ENCODE measurements at regions not wholly inside any gene's neighbourhood (a gene's known extent, or its start where the extent isn't known, plus 50 kb on each side); places are given as distances from the start of the nearest gene placed in this dataset.

DNA sequence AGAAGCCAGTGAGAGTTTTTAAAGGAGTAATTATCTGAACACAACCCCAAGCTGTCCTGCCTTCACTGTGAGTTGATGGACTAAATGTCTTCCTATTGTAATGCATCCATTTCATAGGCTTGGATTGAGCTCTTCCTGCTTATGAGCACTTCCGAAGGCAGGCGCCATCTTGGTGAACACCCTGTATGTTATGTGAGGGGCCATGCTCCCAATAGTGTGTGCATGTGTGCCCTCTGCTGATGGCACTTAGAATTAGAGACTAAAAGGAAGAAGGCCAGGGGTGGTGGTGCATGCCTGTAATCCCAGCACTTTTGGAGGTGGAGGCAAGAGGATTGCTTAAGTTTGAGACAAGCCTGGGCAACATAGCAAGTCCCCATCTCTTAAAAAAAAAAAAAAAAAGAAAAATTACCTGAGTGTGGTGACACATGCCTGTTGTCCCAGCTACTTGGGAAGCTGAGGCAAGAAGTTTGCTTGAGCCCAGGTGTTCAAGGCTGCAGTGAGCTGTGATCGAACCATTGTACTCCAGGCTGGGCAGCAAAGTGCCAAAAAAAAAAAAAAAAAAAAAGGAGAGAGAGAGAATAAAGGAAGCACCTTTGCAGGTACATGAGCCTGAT lies 65.0 kb downstream of the C9orf152 start:
- TF ChIP-seq, protein P1, sequence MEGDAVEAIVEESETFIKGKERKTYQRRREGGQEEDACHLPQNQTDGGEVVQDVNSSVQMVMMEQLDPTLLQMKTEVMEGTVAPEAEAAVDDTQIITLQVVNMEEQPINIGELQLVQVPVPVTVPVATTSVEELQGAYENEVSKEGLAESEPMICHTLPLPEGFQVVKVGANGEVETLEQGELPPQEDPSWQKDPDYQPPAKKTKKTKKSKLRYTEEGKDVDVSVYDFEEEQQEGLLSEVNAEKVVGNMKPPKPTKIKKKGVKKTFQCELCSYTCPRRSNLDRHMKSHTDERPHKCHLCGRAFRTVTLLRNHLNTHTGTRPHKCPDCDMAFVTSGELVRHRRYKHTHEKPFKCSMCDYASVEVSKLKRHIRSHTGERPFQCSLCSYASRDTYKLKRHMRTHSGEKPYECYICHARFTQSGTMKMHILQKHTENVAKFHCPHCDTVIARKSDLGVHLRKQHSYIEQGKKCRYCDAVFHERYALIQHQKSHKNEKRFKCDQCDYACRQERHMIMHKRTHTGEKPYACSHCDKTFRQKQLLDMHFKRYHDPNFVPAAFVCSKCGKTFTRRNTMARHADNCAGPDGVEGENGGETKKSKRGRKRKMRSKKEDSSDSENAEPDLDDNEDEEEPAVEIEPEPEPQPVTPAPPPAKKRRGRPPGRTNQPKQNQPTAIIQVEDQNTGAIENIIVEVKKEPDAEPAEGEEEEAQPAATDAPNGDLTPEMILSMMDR (conservative IDR thresholded peaks at IDR 0.05; ENCODE audit: low read depth, low read length), result peak; percentile 34; the same call in 1 of the 2 replicates
- TF ChIP-seq EZH2phosphoT487 (IDR thresholded peaks at IDR 0.05; ENCODE audit: borderline replicate concordance, low read length), result no peak

All from PC-3 (cell line).